Endothelial cell of umbilical vein (primary cell): ENCODE measurements at regions not wholly inside any gene's neighbourhood (a gene's known extent, or its start where the extent isn't known, plus 50 kb on each side); places are given as distances from the start of the nearest gene placed in this dataset.

Experiments used
- BruUV-seq: library from RNA; stranded (reverse); fragments of 400-500 nt; replicated peaks from 2 replicates; lab custom pipeline; 2021; lab: Mats Ljungman, UMichigan
- CTCF ChIA-PET: fragments of 300-600, 350-600 bp; sonication (Branson Sonifier 250); formaldehyde crosslinking; loops from one replicate; lab custom pipeline; 2021; ENCODE audit warnings: antibody characterized with exemption, inconsistent platforms; lab: Charles Lee
- POLR2A ChIA-PET: fragments of 300-600, 350-600 bp; sonication (Branson Sonifier 250); formaldehyde crosslinking; loops from one replicate; lab custom pipeline; 2021; ENCODE audit warnings: antibody characterized with exemption, inconsistent platforms; lab: Charles Lee
- DNase-seq: peaks from one replicate; pipeline ENCODE4 v3.0.0-alpha.2; 2011; ENCODE audit warnings: low read depth, low spot score
- FAIRE-seq: peaks from 2 replicates; lab custom pipeline; 2011; peaks lifted over from hg19 to GRCh38; lab: Jason Lieb, UNC
- H2AFZ ChIP-seq: 2 replicates; pipeline ENCODE4 v1.6.0; 2012; ENCODE audit warnings: low read depth, low read length, control low read depth, inconsistent platforms
- H3K27ac ChIP-seq: 2 replicates; pipeline ENCODE4 v1.5.1; 2011; ENCODE audit warnings: low read depth, mild to moderate bottlenecking, control low read depth, low read length, moderate library complexity; ENCODE audit not compliant: insufficient read depth
- H3K27me3 ChIP-seq, 2 experiments: 2 replicates each; pipeline versions ENCODE4 v1.6.0 to v1.6.1; 2011; ENCODE audit warnings: low read length in 2 of 2, mixed read lengths in 1 of 2; ENCODE audit not compliant: control insufficient read depth in 2 of 2, insufficient read depth in 2 of 2
- H3K36me3 ChIP-seq, 2 experiments: 2 replicates in 1 of 2; 3 replicates in 1 of 2; pipeline ENCODE4 v1.5.1; 2011; ENCODE audit warnings: low read length in 2 of 2, mild to moderate bottlenecking in 1 of 2, moderate library complexity in 1 of 2; ENCODE audit not compliant: control insufficient read depth in 2 of 2, insufficient read depth in 2 of 2; ENCODE audit errors: extremely low read depth in 1 of 2
- H3K4me1 ChIP-seq: 3 replicates; pipeline ENCODE4 v1.5.1; 2011; ENCODE audit warnings: mild to moderate bottlenecking, low read length; ENCODE audit not compliant: control insufficient read depth, insufficient read depth; ENCODE audit errors: extremely low read depth
- H3K4me2 ChIP-seq: 2 replicates; pipeline ENCODE4 v1.6.1; 2011; ENCODE audit warnings: low read length, control low read depth, mixed read lengths; ENCODE audit not compliant: insufficient read depth
- H3K4me3 ChIP-seq, 3 experiments: fragments of 200-600 bp in 1 of 3; sonication (generic), shearing (Covaris generic) in 1 of 3; replicated peaks in 1 of 3; 2 replicates each; pipeline ENCODE4 v1.5.1; 2011 to 2016; ENCODE audit warnings: control low read depth in 3 of 3, low read length in 3 of 3, mild to moderate bottlenecking in 2 of 3, inconsistent platforms in 1 of 3, low read depth in 1 of 3, moderate library complexity in 1 of 3; ENCODE audit not compliant: insufficient read depth in 1 of 3
- H3K79me2 ChIP-seq: 2 replicates; pipeline ENCODE4 v1.6.0; 2012; ENCODE audit warnings: low read length, inconsistent platforms; ENCODE audit not compliant: control insufficient read depth, insufficient read depth
- H3K9ac ChIP-seq: replicated peaks from 2 replicates; pipeline ENCODE3; 2011; ENCODE audit warnings: low read length, control low read depth; ENCODE audit not compliant: insufficient read depth; ENCODE audit errors: extremely low read depth
- H3K9me1 ChIP-seq: replicated peaks from 3 replicates; pipeline ENCODE4 v1.6.0; 2011; ENCODE audit warnings: mild to moderate bottlenecking, low read length; ENCODE audit not compliant: control insufficient read depth, insufficient read depth; ENCODE audit errors: extremely low read depth
- H3K9me3 ChIP-seq: replicated peaks from 2 replicates; pipeline ENCODE4 v1.5.1; 2012; ENCODE audit warnings: low read length, inconsistent platforms; ENCODE audit not compliant: control insufficient read depth, insufficient read depth
- H4K20me1 ChIP-seq: replicated peaks from 2 replicates; pipeline ENCODE3; 2011; ENCODE audit warnings: mild to moderate bottlenecking, low read length; ENCODE audit not compliant: control insufficient read depth, insufficient read depth; ENCODE audit errors: extremely low read depth
- EZH2 ChIP-seq: IDR thresholded peaks from 2 replicates; pipeline ENCODE4 v1.6.1; 2012; ENCODE audit warnings: borderline replicate concordance, low read depth, mild to moderate bottlenecking, moderate library complexity, low read length, inconsistent platforms; ENCODE audit not compliant: severe bottlenecking
- FOS ChIP-seq: IDR thresholded peaks from 2 replicates; pipeline ENCODE4 v1.6.1; 2011; ENCODE audit warnings: mild to moderate bottlenecking, low read length, moderate library complexity, borderline replicate concordance; ENCODE audit not compliant: insufficient read depth
- GATA2 ChIP-seq: IDR thresholded peaks from 2 replicates; pipeline ENCODE4 v1.7.0; 2011; ENCODE audit warnings: low read depth, mild to moderate bottlenecking, moderate library complexity, mixed read lengths, low read length; ENCODE audit not compliant: insufficient read length, insufficient read depth
- JUN ChIP-seq: IDR thresholded peaks from 2 replicates; pipeline ENCODE4 v1.6.1; 2011; ENCODE audit warnings: borderline replicate concordance, low read depth; ENCODE audit not compliant: insufficient read length, insufficient read depth
- MYC ChIP-seq: IDR thresholded peaks from one replicate; pipeline ENCODE4 v1.6.1; 2011; ENCODE audit warnings: mild to moderate bottlenecking, low read depth, low read length
- POLR2A ChIP-seq: IDR thresholded peaks from 2 replicates; pipeline ENCODE4 v1.6.1; 2012; ENCODE audit warnings: low read depth, mild to moderate bottlenecking, control low read depth, low read length
- POLR2AphosphoS5 ChIP-seq: IDR thresholded peaks from 2 replicates; pipeline ENCODE4 v1.6.1; 2012; ENCODE audit warnings: low read depth, mild to moderate bottlenecking, control low read depth, low read length, moderate library complexity; ENCODE audit not compliant: insufficient read depth
- dilution Hi-C: fragments of 300-500 bp; cut with MboI; formaldehyde crosslinking; loops from one replicate; pipeline ENCODE4 v1.15.0; 2019; ENCODE audit warnings: low sequenced_read_pairs; ENCODE audit not compliant: extremely low pct_ligation_motif_present
- intact Hi-C: fragments of 100-400 bp; cut with micrococcal nuclease; formaldehyde crosslinking; loops from one replicate; pipeline ENCODE4 v1.10.0; 2022
- TF ChIP-seq, protein P1 (sequence below): IDR thresholded peaks from 2 replicates; pipeline ENCODE4 v1.6.1; 2011; ENCODE audit not compliant: insufficient read depth, insufficient read length
- TF ChIP-seq, protein P2 (sequence below), 2 donors: IDR thresholded peaks; 1 replicate in 1 of 2; 2 replicates in 1 of 2; pipeline ENCODE4 v1.5.1; 2011; ENCODE audit warnings: low read length in 2 of 2, mild to moderate bottlenecking in 2 of 2, moderate library complexity in 2 of 2, control low read depth in 1 of 2, inconsistent platforms in 1 of 2, low read depth in 1 of 2; ENCODE audit not compliant: insufficient read depth in 1 of 2; ENCODE audit errors: extremely low read depth in 1 of 2

DNA sequence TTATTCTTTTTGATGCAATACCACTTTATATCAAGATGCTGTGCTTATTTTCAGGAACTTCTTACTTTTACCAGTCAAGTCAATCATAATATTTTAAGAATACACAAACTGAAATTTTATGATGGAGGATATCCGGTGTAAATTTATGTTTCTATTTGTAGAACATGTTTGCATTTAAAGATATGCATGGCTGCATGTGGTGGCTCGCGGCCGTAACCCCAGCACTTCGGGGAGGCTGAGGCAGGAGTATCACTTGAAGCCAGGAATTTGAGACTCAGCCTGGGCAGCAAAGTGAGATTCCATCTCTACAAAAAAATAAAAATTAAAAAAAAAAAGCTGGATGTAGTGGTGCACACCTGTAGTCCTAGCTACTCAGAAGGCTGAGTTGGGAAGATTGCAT, 73.5 kb upstream of the ALDH1A1 start:
- Histone ChIP-seq H3K4me2 (no peak overlapping the region), H3K27ac (no peak overlapping the region), H3K36me3 (no peaks in the 10 kb centered on the region), H3K27me3 (no peaks in the 10 kb centered on the region), H3K9me1 (no peaks in the 10 kb centered on the region), H2AFZ (no peak overlapping the region), H3K4me1 (peaks cover 17% of the 10 kb centered on the region), H4K20me1 (no peaks in the 10 kb centered on the region), H3K79me2 (no peaks in the 10 kb centered on the region), H3K9me3 (no peaks in the 10 kb centered on the region), H3K9ac (no peak overlapping the region), H3K4me3 (no peak overlapping the region)
- no peak for FAIRE-seq
- dilution Hi-C loops, result no loop called here
- DNase-seq, result no peak
- TF ChIP-seq, protein P1, sequence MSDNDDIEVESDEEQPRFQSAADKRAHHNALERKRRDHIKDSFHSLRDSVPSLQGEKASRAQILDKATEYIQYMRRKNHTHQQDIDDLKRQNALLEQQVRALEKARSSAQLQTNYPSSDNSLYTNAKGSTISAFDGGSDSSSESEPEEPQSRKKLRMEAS, result no peak
- TF ChIP-seq POLR2A (no peak), GATA2 (no peak), FOS (no peak)
- POLR2A ChIA-PET, result no interaction called here
- intact Hi-C loops, result no loop called here
- BruUV-seq, result no TSS peak
- CTCF ChIA-PET, result interaction anchor here (0.8 to 3.0 kb wide), 2 partner anchors 155 kb away, joined by 4 to 13 read pairs; no protein-coding TSS in a partner anchor

DNA sequence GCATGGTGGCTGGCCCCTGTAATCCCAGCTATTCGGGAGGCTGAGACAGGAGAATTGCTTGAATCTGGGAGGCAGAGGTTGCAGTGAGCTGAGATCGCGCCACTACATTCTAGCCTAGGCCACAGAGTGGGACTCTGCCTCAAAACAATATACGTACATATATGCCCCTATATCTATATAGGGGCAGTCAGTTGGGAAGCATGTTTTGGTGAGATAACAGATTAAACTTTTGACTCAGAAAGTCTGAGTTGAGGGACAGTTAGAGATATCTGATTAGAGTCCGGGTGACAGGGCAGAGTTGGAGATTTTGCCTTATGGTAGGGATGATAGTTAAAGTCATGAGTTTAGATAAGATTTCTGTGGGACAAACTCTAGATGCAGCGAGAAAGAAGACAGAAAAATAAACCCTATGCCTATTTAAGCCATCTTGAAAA, 71.8 kb upstream of the ALDH1A1 start:
- DNase-seq, result no peak
- no peaks in the 10 kb centered on the region for H4K20me1 ChIP-seq
- no peak overlapping the region for H3K9ac ChIP-seq
- no peak overlapping the region for H3K27ac ChIP-seq
- H3K9me3 ChIP-seq, result no peaks in the 10 kb centered on the region
- intact Hi-C loops, result no loop called here
- dilution Hi-C loops, result no loop called here
- no peaks in the 10 kb centered on the region for H3K27me3 ChIP-seq
- no peaks in the 10 kb centered on the region for H3K9me1 ChIP-seq
- BruUV-seq, result no TSS peak
- H3K36me3 ChIP-seq, result no peaks in the 10 kb centered on the region
- TF ChIP-seq, protein P1, result no peak
- TF ChIP-seq EZH2, result no peak
- no peak for TF ChIP-seq GATA2
- no peak for TF ChIP-seq MYC
- TF ChIP-seq POLR2AphosphoS5, result no peak
- TF ChIP-seq FOS, result no peak
- TF ChIP-seq, protein P2, sequence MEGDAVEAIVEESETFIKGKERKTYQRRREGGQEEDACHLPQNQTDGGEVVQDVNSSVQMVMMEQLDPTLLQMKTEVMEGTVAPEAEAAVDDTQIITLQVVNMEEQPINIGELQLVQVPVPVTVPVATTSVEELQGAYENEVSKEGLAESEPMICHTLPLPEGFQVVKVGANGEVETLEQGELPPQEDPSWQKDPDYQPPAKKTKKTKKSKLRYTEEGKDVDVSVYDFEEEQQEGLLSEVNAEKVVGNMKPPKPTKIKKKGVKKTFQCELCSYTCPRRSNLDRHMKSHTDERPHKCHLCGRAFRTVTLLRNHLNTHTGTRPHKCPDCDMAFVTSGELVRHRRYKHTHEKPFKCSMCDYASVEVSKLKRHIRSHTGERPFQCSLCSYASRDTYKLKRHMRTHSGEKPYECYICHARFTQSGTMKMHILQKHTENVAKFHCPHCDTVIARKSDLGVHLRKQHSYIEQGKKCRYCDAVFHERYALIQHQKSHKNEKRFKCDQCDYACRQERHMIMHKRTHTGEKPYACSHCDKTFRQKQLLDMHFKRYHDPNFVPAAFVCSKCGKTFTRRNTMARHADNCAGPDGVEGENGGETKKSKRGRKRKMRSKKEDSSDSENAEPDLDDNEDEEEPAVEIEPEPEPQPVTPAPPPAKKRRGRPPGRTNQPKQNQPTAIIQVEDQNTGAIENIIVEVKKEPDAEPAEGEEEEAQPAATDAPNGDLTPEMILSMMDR (IDR thresholded peaks at IDR 0.05; ENCODE audit: extremely low read depth in 1 of 2, insufficient read depth in 1 of 2, low read depth in 1 of 2, low read length in 2 of 2), result no peak
- no peak for TF ChIP-seq POLR2A
- TF ChIP-seq JUN, result no peak
- H3K4me1 ChIP-seq, result peaks cover 20% of the 10 kb centered on the region
- H3K79me2 ChIP-seq, result no peaks in the 10 kb centered on the region
- ChIA-PET CTCF (no interaction called here), POLR2A (no interaction called here)
- H3K4me2 ChIP-seq, result no peak overlapping the region
- FAIRE-seq, result no peak
- no peak overlapping the region for H3K4me3 ChIP-seq
- H2AFZ ChIP-seq, result no peak overlapping the region
